H9 (cell line): ENCODE measurements at regions not wholly inside any gene's neighbourhood (a gene's known extent, or its start where the extent isn't known, plus 50 kb on each side); places are given as distances from the start of the nearest gene placed in this dataset.

Source experiments
- DNase-seq: peaks from one replicate; pipeline ENCODE4 v3.0.0-alpha.2; 2017
- H2AFZ ChIP-seq: one replicate; pipeline ENCODE4 v1.6.1; 2013; ENCODE audit warnings: mild to moderate bottlenecking, low read length, control low read depth, moderate library complexity
- H2AK5ac ChIP-seq: 2 replicates; pipeline ENCODE4 v1.6.1; 2013; ENCODE audit warnings: low read length, control low read depth, mixed read lengths; ENCODE audit not compliant: insufficient read length
- H2BK120ac ChIP-seq: one replicate; pipeline ENCODE4 v1.6.1; 2013; ENCODE audit warnings: low read depth, mild to moderate bottlenecking, low read length, control low read depth, inconsistent platforms; ENCODE audit not compliant: poor library complexity, severe bottlenecking
- H2BK12ac ChIP-seq: 2 replicates; pipeline ENCODE4 v1.6.1; 2013; ENCODE audit warnings: low read length, control low read depth, mixed read lengths, low read depth; ENCODE audit not compliant: insufficient read length
- H2BK15ac ChIP-seq: 2 replicates; pipeline ENCODE4 v1.6.1; 2013; ENCODE audit warnings: low read depth, low read length, control low read depth
- H2BK20ac ChIP-seq: one replicate; pipeline ENCODE4 v1.6.1; 2013; ENCODE audit warnings: low read depth, mild to moderate bottlenecking, low read length, control low read depth, inconsistent platforms; ENCODE audit not compliant: poor library complexity, severe bottlenecking
- H2BK5ac ChIP-seq: 2 replicates; pipeline ENCODE4 v1.6.1; 2013; ENCODE audit warnings: low read length, control low read depth, mixed read lengths; ENCODE audit not compliant: insufficient read length
- H3K14ac ChIP-seq: 2 replicates; pipeline ENCODE4 v1.6.1; 2013; ENCODE audit warnings: low read length, control low read depth; ENCODE audit not compliant: insufficient read depth
- H3K18ac ChIP-seq: 2 replicates; pipeline ENCODE4 v1.6.1; 2013; ENCODE audit warnings: low read depth, mild to moderate bottlenecking, mixed read lengths, low read length, control low read depth; ENCODE audit not compliant: insufficient read length
- H3K23ac ChIP-seq: 2 replicates; pipeline ENCODE4 v1.6.1; 2013; ENCODE audit warnings: low read length, control low read depth, mixed read lengths, low read depth; ENCODE audit not compliant: insufficient read length
- H3K23me2 ChIP-seq: 2 replicates; pipeline ENCODE4 v1.6.1; 2013; ENCODE audit warnings: low read depth, mild to moderate bottlenecking, mixed read lengths, low read length, control low read depth; ENCODE audit not compliant: insufficient read length, poor library complexity, severe bottlenecking
- H3K27ac ChIP-seq: 2 replicates; pipeline ENCODE4 v1.5.1; 2013; ENCODE audit warnings: low read length, control low read depth, mixed read lengths, low read depth; ENCODE audit not compliant: insufficient read length
- H3K27me3 ChIP-seq: 2 replicates; pipeline ENCODE4 v1.6.1; 2013; ENCODE audit warnings: low read length, control low read depth, inconsistent platforms; ENCODE audit not compliant: insufficient read depth
- H3K4ac ChIP-seq: 2 replicates; pipeline ENCODE4 v1.6.1; 2013; ENCODE audit warnings: low read depth, mild to moderate bottlenecking, control low read depth, inconsistent platforms, low read length, moderate library complexity
- H3K4me1 ChIP-seq: 2 replicates; pipeline ENCODE4 v1.6.1; 2013; ENCODE audit warnings: low read length, control low read depth, inconsistent platforms; ENCODE audit not compliant: insufficient read depth
- H3K4me2 ChIP-seq: 2 replicates; pipeline ENCODE4 v1.6.1; 2013; ENCODE audit warnings: low read length, control low read depth, mixed read lengths; ENCODE audit not compliant: insufficient read length, insufficient read depth
- H3K56ac ChIP-seq: 2 replicates; pipeline ENCODE4 v1.6.1; 2013; ENCODE audit warnings: low read depth, mild to moderate bottlenecking, mixed read lengths, low read length, control low read depth; ENCODE audit not compliant: insufficient read length
- H3K79me1 ChIP-seq: 2 replicates; pipeline ENCODE4 v1.6.1; 2013; ENCODE audit warnings: low read depth, mild to moderate bottlenecking, moderate library complexity, low read length, control low read depth, inconsistent platforms; ENCODE audit not compliant: insufficient read depth, poor library complexity, severe bottlenecking
- H3K79me2 ChIP-seq: 2 replicates; pipeline ENCODE4 v1.6.1; 2013; ENCODE audit warnings: low read length, control low read depth, inconsistent platforms; ENCODE audit not compliant: insufficient read depth
- H3K9ac ChIP-seq: 2 replicates; pipeline ENCODE4 v1.6.1; 2013; ENCODE audit warnings: low read length, control low read depth, mixed read lengths; ENCODE audit not compliant: insufficient read length; ENCODE audit errors: extremely low read depth
- H3K9me3 ChIP-seq: one replicate; pipeline ENCODE4 v1.6.1; 2013; ENCODE audit warnings: low read depth, low read length, inconsistent platforms; ENCODE audit not compliant: control insufficient read depth
- H3T11ph ChIP-seq: one replicate; pipeline ENCODE4 v1.6.1; 2013; ENCODE audit warnings: mild to moderate bottlenecking, low read length, control low read depth, inconsistent platforms
- H4K20me1 ChIP-seq: one replicate; pipeline ENCODE4 v1.6.1; 2013; ENCODE audit not compliant: control insufficient read depth, insufficient read length, insufficient read depth
- H4K5ac ChIP-seq: 2 replicates; pipeline ENCODE4 v1.6.1; 2013; ENCODE audit warnings: low read depth, mild to moderate bottlenecking, mixed read lengths, low read length, control low read depth; ENCODE audit not compliant: insufficient read length
- H4K8ac ChIP-seq: replicated peaks from 2 replicates; pipeline ENCODE4 v1.6.1; 2013; ENCODE audit warnings: low read length, control low read depth, mixed read lengths, low read depth; ENCODE audit not compliant: insufficient read length
- H4K91ac ChIP-seq: 2 replicates; pipeline ENCODE4 v1.6.1; 2013; ENCODE audit warnings: low read depth, mild to moderate bottlenecking, moderate library complexity, mixed read lengths, low read length, control low read depth; ENCODE audit not compliant: insufficient read length
- H3K27ac Mint-ChIP-seq, 3 experiments: 2 replicates in 2 of 3; 3 replicates in 1 of 3; pipeline ENCODE4 v1.8.0; 2020 to 2021; ENCODE audit warnings: mixed read lengths in 3 of 3, mild to moderate bottlenecking in 1 of 3, moderate library complexity in 1 of 3
- H3K27me3 Mint-ChIP-seq: 2 replicates; pipeline ENCODE4 v1.8.0; 2021; ENCODE audit warnings: low read depth, mild to moderate bottlenecking, moderate library complexity, mixed read lengths
- H3K36me3 Mint-ChIP-seq, 3 experiments: 2 replicates in 2 of 3; 3 replicates in 1 of 3; pipeline ENCODE4 v1.8.0; 2020 to 2021; ENCODE audit warnings: low read depth in 3 of 3, mixed read lengths in 3 of 3; ENCODE audit not compliant: insufficient read depth in 1 of 3
- H3K4me1 Mint-ChIP-seq, 2 experiments: 2 replicates each; pipeline ENCODE4 v1.8.0; 2020; ENCODE audit warnings: mixed read lengths in 2 of 2
- H3K4me3 Mint-ChIP-seq, 2 experiments: 2 replicates in 1 of 2; 3 replicates in 1 of 2; pipeline ENCODE4 v1.8.0; 2020 to 2021; ENCODE audit warnings: mild to moderate bottlenecking in 2 of 2, mixed read lengths in 2 of 2, moderate library complexity in 1 of 2
- H3K9me3 Mint-ChIP-seq, 2 experiments: 2 replicates in 1 of 2; 3 replicates in 1 of 2; pipeline ENCODE4 v1.8.0; 2020; ENCODE audit warnings: mild to moderate bottlenecking in 2 of 2, mixed read lengths in 2 of 2, moderate library complexity in 1 of 2
- CTCF ChIP-seq: fragments of 200-600 bp; sonication (generic); conservative IDR thresholded peaks from 3 replicates; pipeline ENCODE4 v1.8.0; 2021; ENCODE audit warnings: antibody characterized with exemption, mild to moderate bottlenecking

- H3K4me1 Mint-ChIP-seq: peaks cover 8 to 9% of the 10 kb centered on the region in 2 experiments
- Histone ChIP-seq H3K27me3 (no peaks in the 10 kb centered on the region), H3T11ph (no peak overlapping the region), H3K23ac (no peak overlapping the region), H4K91ac (no peak overlapping the region), H3K79me1 (no peaks in the 10 kb centered on the region), H2BK5ac (no peak overlapping the region), H2BK12ac (no peak overlapping the region), H4K5ac (no peak overlapping the region), H3K9ac (no peak overlapping the region), H3K4ac (no peak overlapping the region), H2BK20ac (no peak overlapping the region), H2AK5ac (no peak overlapping the region), H3K79me2 (no peaks in the 10 kb centered on the region), H4K8ac (no peak overlapping the region), H2BK120ac (no peak overlapping the region), H3K9me3 (no peaks in the 10 kb centered on the region), H2BK15ac (no peak overlapping the region), H3K23me2 (no peaks in the 10 kb centered on the region), H3K14ac (no peak overlapping the region), H3K18ac (no peak overlapping the region), H2AFZ (no peak overlapping the region), H4K20me1 (no peaks in the 10 kb centered on the region), H3K4me1 (no peaks in the 10 kb centered on the region), H3K27ac (no peak overlapping the region), H3K4me2 (no peak overlapping the region), H3K56ac (no peak overlapping the region)
- no peaks in the 10 kb centered on the region for H3K36me3 Mint-ChIP-seq
- TF ChIP-seq CTCF: no peak
- no peak overlapping the region for H3K27ac Mint-ChIP-seq
- H3K9me3 Mint-ChIP-seq: no peaks in the 10 kb centered on the region
- DNase-seq: no peak
- no peak overlapping the region for H3K4me3 Mint-ChIP-seq
- no peaks in the 10 kb centered on the region for H3K27me3 Mint-ChIP-seq
These were observed 895.6 kb downstream of the RAB28 start for GRCh38 chr4:12588582-12588981.
